HG02588 (cell line): ENCODE measurements at regions not wholly inside any gene's neighbourhood (a gene's known extent, or its start where the extent isn't known, plus 50 kb on each side); places are given as distances from the start of the nearest gene placed in this dataset.

Experiments used
- ATAC-seq: cut with Tn5 transposase; IDR thresholded peaks from one replicate; pipeline ENCODE4 v1.9.1; 2021; ENCODE audit warnings: mild to moderate bottlenecking, moderate library complexity; ENCODE audit not compliant: unreplicated experiment

DNA sequence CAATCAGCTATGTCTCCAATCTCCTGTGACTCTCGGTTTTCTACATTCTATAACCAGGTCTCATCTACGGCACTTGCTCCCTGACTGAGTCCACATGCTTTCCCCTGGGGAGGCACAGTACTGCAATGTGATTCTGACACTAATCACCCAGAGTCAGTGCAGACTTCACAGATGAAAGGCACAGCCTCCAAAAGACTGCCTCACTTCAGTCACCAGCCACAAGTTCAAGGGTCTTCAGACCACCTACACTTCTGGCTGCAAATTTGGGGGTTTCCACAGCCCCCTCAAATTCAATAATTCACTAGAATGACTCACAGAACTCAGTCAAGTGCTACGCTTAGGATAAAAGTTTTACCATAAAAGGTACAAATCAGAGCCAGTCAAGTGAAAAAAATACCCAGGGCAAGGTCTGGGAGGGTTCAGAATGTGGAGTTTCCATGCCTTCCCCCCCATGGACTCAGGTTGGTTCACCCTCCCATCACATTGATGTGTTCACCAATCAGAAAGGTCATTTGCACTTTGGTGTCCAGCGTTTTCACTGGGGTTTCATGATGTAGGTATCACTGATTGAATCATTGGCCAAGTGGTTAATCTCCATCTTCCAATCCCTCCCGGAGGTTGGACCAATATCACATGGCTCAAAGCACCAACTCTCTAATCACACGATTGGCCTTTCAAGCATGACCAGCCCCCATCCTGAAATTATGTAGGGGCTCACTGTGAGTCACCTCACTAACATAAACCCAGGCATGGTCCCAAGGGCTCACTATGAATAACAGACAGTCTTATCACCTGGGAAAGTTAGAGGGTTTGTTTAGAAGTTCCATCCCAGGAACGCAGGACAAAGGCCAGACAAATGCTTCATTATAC, 182.9 kb upstream of the CAMK1G start:
- ATAC-seq, result no peak

DNA sequence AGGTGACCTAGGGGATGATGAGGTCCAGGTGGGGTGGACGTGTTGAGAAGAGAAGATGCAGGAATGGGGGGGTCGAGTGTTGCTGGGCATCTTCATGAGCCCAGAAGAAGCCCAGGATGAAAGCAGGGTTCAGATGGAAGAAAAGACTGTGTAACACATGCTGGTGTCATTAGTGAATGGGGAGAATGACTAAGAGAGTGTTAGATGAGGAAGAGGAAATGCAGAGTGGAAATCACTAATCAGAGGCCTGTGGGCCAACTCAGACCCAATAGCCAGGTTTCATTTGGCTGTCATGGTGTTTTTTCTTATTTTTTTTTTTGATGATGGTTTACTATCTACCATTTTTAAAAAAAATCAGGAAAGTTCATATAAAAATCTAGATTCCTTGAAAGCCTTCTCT, 180.8 kb upstream of the CAMK1G start:
- ATAC-seq, result no peak

DNA sequence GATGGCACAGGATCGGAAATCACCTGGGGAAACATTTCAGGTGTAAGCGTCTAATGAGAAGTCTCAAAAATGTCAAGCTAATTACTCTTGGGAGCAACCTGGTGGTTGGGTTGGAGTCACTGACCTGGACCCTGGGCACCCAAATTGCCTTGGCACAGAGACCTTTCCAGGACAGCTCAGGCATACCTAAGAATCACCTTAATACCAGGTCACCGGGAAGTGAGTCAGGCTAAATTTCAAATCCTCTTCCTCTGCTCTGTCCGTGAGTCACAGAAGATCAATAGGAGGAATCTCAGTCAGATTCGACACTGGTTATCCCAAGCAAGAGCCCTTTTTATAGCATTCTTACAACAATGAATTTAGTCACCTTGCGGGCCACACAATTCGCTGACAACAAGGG, 179.6 kb upstream of the CAMK1G start:
- ATAC-seq, result no peak

DNA sequence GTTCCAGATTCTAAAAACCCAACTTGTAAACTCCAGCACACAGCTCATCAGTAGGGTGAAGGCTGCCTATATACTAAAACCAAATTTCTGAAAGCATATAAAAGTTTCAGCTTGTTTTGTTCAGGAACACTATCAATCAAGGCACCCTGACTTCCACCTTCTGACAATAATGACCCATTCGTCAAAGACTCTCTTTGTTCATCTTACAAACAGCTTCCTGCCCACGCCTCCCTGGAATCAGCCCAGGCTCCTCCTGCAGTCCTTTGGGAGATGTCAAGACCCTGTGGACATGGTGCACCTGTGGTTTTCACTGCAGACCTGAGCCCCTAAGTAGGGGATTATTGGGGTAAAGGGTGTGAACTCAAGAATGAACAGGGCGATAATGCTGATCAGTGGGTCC, 178.9 kb upstream of the CAMK1G start:
- no peak for ATAC-seq

DNA sequence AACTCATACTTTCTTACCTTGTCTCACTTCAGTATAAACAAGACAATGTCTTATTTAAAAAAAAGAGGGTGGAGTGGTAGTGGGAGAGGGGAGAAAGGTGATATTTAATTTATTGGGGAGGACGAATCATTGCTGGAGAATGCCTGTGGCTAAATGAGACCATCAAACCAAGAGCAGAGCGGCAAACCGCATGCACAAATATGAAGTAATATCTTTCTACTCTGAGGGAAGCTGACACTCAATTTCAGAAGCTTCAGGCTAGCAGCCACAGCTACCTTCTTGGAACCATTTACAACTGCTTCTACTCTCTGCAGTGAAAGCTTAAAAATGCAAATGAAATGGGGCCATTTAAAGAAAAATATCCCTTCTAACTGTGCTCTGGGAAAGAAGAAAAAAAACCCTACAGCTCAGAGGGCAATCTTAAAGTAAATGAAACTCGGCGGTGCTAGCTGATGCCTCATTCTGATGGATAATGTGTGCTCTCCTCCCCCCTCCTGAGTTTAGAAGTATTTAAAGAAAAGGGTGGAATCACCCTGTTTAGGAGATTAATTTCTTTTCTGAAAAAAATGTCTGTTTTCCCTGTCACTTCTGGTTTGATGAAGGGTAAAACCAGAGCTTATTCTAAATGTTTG, 178.2 kb upstream of the CAMK1G start:
- ATAC-seq, result no peak

DNA sequence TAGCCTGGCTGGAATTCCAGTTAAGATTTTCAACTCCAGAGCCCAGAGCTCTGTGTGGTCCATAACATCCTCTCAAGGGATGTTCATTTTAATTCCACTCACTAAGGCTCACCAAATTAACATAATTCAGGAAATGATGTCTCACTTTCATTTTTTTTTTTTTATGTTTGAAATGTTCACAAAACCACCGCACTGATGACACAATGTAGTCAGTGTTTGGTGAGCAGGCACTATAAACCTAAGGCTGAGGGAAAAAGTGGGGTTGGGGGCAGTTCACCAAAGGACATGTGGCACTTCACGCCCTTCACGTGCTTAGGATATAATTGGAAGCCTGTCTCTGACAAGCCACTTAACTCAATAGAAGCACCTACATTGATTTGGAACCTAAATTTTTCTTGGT, 177.3 kb upstream of the CAMK1G start:
- no peak for ATAC-seq

DNA sequence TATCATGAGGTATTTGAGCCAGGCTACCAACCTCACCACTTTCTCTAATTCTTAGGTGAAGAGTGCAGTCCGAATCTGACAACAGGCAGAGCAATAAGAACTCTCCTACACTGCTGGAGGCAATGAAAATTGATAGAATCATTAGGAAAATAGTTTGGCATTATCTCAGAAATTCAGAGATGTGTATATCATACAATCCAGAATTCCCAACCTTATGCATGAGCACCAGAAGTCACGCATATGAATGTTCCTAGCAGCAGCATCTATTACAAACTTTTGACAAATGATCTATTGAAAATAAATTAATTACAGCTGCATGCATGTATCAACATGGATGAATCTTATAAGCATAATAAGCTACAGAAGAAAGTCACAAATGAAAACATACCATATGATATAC, 176.9 kb upstream of the CAMK1G start:
- no peak for ATAC-seq

DNA sequence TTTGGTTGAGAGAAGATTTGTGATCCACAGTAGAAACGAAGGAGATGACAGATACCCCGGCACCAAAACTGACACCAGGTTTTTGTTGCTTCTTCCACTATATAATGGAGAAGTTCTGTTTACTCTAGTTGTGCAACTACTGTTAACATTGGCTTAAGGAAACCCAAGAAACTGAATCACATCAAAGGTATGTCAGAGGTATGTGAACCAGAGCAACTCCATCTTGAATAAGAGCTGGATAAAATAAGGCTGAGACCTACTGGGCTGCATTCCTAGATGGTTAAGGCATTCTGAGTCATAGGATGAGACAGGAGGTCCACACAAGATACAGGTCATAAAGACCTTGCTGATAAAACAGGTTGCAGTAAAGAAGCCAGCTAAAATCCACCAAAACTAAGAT, 173.7 kb upstream of the CAMK1G start:
- ATAC-seq, result no peak

DNA sequence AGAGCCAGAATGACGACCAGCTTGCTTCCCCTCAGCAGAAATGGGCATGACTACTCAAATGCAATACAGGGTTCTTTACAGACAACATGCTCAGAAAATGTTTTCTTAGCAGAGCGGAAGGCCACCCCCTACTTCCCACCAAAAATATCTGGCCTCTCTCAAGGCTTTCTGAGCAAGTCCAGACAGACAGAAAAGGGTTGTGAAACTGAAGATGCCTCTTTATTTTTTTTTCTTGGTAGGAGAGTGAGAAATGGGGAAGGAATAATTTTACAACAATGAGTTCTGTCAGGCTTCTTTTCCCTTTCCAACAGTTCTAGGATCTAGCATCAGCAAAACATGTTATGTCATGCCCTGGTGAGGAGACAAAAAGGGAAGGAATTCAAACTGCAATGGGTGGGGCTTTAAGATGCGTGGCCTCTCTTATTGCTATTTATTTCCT, 172.0 kb upstream of the CAMK1G start:
- ATAC-seq, result no peak

DNA sequence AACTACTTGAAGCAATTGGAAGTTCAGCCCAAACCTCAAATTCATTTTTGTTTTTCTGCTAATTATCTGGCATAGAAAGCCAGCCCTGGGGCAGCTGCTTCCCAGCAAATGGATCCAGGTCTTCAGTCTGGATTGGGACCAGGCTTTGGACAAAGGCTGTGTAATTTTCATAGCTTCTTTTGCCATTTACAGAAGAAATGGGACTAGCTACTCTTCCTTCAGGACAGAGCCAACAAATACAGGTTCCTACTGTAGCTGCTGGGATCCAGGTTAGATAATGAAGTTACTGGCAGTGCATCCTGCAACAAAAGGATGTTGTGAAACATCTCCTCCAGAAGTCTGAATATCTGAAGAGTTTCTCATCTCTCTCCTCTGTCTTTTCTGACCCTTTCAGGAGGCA, 171.5 kb upstream of the CAMK1G start:
- no peak for ATAC-seq

DNA sequence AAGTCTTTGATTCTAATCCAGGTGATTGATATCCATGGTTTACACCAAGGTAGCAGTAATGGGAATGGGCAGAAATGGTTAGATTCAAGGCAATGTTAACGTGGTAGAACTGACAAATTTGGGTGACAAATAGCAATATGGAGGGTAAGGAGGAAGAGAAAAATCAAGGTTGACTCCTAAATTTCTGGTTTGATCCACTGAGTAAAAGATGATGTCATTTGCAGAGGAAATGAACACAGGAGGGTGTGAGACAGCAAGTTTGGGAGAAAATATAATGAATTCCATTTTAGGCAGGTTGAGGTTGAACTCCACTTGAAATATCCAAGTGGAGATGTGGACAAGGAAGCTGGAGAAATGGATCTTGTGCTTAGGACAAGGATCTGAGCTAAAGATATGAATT, 170.9 kb upstream of the CAMK1G start:
- no peak for ATAC-seq

DNA sequence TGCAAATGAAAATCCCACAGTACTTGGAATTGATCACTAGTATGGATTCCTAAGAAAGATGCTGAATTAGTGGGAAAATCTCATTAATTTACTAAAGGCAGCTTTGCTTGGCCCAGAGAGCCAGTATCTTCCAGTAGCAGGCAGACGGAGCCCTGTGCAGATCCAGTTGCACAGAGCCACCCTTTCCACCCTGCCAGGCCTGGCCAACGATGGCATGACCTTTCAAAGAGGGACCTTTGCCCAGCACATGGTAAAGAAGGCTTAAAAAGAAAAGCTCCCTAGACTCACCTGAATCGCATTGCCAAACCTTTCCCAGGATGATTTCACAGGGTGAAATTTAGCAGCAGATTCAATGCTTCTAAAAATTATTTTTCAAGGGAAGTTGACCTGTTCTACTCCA, 170.5 kb upstream of the CAMK1G start:
- no peak for ATAC-seq

DNA sequence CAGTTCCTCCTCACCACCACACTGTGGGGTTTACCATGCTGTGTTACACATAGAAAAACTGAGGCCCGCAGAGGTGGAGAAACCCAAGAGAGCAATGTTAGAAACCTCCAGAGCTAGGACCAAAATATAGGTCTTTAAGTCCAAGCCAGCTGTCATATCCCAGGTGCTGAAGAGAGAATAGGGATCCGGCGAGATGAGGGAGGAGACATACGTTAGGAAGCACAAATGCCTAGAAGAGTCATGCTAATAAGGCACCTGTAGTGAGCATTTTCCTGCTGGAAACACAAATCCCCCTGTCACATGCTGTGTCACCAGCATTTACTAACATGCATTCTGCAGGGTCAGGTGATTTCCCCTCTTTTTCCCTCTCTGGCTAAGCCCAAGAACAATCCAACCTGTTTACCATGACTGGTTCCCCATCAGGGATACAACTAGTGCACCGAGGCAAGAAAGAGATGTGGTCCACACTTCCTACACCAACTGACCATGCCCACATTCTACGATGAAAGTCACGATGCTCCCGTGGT, 168.6 kb upstream of the CAMK1G start:
- ATAC-seq, result no peak

DNA sequence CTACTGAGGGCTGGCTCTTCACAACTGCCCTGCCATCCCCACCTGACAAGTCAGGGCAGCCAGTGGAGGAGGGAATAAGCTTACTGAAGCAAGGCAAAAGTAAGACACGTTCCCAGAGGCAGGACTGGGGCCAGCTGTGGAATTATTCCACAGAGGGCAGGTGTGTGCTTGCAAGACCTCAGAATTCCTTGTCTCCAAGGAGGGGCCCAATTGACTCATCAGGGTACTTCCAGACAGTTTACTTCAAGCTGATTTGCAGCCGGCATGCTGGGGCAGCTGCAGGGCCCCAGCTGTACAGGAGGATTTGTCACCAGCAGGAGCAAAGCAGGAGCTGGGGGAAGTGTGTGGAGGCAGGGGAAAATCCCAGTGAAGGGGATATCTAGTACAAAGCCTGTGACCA, 167.5 kb upstream of the CAMK1G start:
- ATAC-seq, result no peak

DNA sequence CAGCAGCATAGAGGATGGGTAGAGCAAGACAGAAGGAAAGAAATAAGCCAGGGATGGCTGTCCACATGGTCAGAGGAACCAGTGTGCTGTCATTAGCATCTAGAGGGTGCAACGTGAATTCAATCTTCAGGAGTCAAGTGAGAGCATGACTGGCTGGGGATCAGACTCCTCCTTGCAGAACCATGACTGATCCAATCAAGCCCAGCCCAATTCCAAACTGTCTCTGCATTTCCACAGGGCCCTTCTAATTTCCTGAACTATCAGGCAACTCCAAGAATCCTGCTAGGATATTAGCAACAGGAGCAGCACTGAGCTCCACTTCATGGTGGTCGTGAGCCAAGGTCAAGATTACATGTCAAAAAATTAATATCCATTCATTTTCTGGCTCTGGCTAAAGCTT, 166.8 kb upstream of the CAMK1G start:
- ATAC-seq, result no peak

DNA sequence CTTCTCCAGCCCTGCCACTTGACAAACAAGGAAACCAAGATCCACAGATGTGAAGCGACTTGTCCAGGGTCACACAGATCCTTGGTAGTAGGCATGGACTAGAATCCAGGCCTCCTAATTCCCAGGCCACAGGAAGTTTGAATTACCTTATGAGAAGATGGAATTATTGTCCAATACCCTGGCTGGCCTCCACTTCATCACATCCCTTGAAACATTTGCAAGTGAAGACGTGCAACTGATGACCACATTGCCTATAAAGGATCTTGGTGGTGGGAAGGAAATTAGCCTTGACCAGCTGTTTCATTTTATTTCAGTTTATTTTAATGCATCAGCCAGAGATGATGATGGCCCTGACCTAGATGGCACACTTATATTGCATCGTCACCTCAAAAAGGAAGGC, 165.8 kb upstream of the CAMK1G start:
- ATAC-seq, result no peak

DNA sequence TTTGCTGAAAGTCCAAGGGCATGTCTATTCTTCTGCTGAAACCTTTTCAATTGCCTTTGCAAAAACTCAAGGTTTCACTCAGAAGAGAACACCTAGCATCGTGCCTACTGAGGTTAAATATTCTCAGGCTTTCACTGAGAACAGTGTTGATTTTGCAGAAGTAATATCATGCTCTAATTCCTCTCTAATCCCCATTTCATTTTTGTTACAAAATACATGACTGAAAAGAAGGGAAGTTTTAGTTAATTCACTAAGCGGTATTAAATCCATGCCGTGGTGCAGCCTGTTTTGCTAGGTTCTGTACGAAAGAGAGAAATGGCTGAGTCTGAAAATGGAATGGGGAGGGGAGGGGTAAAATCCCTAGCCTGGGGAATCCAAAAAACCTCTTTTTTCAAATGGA, 163.2 kb upstream of the CAMK1G start:
- ATAC-seq, result no peak

DNA sequence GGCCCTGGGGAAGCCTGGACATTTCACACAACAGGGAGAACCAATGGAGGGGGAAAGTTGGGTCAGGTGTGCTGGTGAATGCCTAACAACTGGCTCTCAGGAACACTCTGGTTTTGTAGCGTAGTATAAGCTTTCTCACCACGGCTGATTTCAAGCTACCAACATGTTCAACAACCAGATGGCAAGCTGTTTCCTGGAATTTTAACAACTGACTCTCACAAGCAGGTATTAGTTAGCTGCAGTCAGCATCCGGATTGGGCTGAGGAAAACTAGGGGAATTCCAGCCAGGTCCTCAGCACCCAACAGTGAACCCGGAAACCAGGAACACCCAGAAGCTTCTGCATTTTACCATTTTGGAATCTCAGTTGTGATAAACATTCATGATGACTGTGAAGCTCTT, 162.3 kb upstream of the CAMK1G start:
- no peak for ATAC-seq

DNA sequence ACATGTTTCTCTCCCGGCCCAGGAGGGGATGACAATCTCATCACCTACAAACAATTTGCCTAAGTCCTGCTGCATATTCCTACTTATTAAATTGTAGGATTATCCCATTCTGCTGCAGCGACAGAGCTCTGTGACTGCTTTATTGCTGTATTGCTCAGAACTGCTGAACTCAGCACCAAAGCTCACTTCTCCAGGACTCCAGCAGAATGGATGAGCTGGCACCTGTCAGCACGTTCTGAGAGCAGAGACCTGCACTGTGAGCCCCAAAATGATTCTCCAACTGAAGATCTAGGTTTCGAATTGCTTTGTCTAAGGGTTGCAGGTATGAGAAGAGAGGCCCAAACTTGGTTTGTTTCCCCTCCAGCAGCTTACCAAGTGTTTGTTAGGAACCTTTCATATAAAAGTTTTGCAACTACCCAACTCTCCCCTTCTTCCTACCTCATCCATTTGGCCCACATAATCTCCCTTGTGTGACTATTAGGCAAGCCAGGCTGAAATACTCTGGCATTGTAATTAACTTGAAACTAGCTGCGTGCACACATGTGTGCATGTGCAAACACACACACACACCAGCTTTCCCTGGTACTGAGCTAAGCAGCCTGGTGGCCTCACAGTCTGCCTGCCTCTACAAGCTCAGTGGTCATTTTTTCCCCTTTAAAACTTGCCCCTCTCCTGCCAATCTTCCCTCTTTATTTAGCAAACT, 161.4 kb upstream of the CAMK1G start:
- ATAC-seq, result no peak

DNA sequence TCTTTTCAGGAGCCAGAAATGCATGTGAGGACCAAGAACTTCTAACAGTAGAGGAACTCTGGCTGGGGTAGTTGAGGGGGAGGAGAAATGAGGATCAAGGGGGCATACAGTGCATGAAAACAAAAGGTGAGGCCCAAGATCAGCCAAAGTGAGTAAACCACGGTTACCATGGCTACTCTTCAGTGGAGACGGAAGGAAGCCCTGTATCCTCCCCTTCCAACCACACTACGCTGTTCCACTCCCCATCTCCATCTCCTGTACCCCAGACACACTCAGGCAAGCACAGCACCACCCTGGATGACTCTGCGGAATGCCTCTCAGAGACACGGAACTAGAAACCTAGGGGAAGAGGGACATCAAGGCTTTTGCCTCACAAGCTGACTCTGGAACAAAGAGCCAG, 157.6 kb upstream of the CAMK1G start:
- ATAC-seq, result no peak

DNA sequence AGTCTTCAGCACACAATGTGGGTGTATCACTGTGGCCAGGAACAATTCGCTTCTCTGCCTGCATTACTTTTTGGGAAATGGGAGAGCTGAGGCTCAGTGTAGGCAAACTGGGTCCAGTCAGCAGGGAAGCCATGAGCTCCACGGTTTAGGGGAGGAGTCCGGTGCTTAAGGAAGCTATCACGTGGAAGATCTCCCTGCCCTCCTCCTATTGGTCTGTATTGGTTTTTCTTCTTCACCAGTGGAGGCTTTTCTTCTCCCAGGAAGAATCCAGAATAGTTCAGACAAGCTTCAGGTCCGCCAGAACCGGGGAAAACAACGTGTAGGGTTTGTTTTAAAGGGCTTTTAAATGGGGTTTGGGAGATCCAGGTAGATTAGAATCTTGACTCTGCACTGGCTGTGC, 156.2 kb upstream of the CAMK1G start:
- ATAC-seq, result no peak

DNA sequence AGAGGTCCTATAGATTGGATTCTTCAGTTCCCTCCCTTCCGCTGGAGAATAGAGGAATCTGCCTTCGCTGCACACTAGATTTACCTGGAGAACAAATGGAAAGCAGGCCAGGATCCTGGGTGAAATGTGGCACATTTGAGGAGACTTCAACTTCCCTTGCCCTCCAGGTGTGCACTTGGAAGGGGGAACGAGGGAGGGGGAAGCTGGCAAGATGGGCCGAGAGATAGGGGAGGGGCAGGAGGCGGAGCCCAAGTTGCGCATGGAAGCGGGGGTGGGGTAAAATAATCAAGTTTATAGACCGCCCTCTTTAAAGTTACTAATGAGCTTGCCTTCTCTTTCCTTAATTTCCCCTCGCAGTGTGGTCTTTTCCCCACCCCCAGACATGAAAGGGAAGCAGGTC, 155.7 kb upstream of the CAMK1G start:
- no peak for ATAC-seq
